ENCODE measurements at regions not wholly inside any gene's neighbourhood (a gene's known extent, or its start where the extent isn't known, plus 50 kb on each side); places are given as distances from the start of the nearest gene placed in this dataset.

GRCh38 chrX:120697053-120697452 is 67.2 kb upstream of the C1GALT1C1 start:
- TF ChIP-seq POLR2A (IDR thresholded peaks at IDR 0.05; ENCODE audit: low read depth, low read length) (no peak), CTCF (IDR thresholded peaks at IDR 0.05; ENCODE audit: extremely low read depth in 1 of 2, insufficient read depth in 1 of 2, low read depth in 1 of 2, low read length in 2 of 2) (no peak), POLR2AphosphoS5 (IDR thresholded peaks at IDR 0.05; ENCODE audit: insufficient read depth, low read depth, low read length) (no peak), MAX (IDR thresholded peaks at IDR 0.05; ENCODE audit: insufficient read depth, insufficient read length) (no peak), EZH2 (IDR thresholded peaks at IDR 0.05; ENCODE audit: borderline replicate concordance, low read depth, low read length, severe bottlenecking) (no peak)
